GM12878 (cell line): ENCODE measurements at regions not wholly inside any gene's neighbourhood (a gene's known extent, or its start where the extent isn't known, plus 50 kb on each side); places are given as distances from the start of the nearest gene placed in this dataset.

Experiments used
- ATAC-seq: fragments of 200-7000 bp; cut with Tn5 transposase; 3 replicates; pipeline ENCODE4 v1.9.1; 2020; ENCODE audit warnings: mild to moderate bottlenecking, moderate library complexity
- BruUV-seq: library from RNA; stranded (reverse); fragments of 400-500 nt; replicated peaks from 2 replicates; lab custom pipeline; 2021; lab: Mats Ljungman, UMichigan
- CTCF ChIA-PET: fragments of 300-600 bp; sonication (Branson Sonifier 250); formaldehyde crosslinking; extraction: SDS; loops from one replicate; lab custom pipeline; 2021; ENCODE audit warnings: inconsistent platforms; lab: Yijun Ruan, JAX
- POLR2A ChIA-PET: fragments of 350-600 bp; formaldehyde crosslinking; extraction: SDS; loops from one replicate; lab custom pipeline; 2021; ENCODE audit warnings: inconsistent platforms; lab: Charles Lee
- RAD21 ChIA-PET: fragments of 300-600 bp; sonication (Branson Sonifier 250); formaldehyde crosslinking; loops from one replicate; lab custom pipeline; 2023; ENCODE audit warnings: antibody characterized with exemption; ENCODE audit not compliant: unreplicated experiment; lab: Charles Lee
- SMC1A ChIA-PET: fragments of 300-600 bp; sonication (Branson Sonifier 250); formaldehyde crosslinking; loops from one replicate; lab custom pipeline; 2023; ENCODE audit not compliant: unreplicated experiment, uncharacterized antibody; lab: Charles Lee
- DNase-seq: peaks from one replicate; pipeline ENCODE4 v3.0.0-alpha.2; 2011; ENCODE audit warnings: low read depth, low spot score
- FAIRE-seq: peaks from 3 replicates; lab custom pipeline; 2011; peaks lifted over from hg19 to GRCh38; lab: Jason Lieb, UNC
- H2AFZ ChIP-seq: 2 replicates; pipeline ENCODE4 v1.6.0; 2011; ENCODE audit warnings: low read depth, low read length, control low read depth; ENCODE audit not compliant: control insufficient read depth
- H3K27ac ChIP-seq: 2 replicates; pipeline ENCODE4 v1.5.1; 2011; ENCODE audit warnings: control low read depth; ENCODE audit not compliant: control insufficient read depth, insufficient read depth
- H3K27me3 ChIP-seq, 2 experiments: replicated peaks in 1 of 2; 2 replicates each; pipeline versions ENCODE4 v1.6.0 to v1.6.1; 2011; ENCODE audit warnings: low read length in 1 of 2; ENCODE audit not compliant: control insufficient read depth in 2 of 2, insufficient read depth in 2 of 2
- H3K36me3 ChIP-seq, 2 experiments: 2 replicates each; pipeline ENCODE4 v1.5.1; 2011; ENCODE audit warnings: low read length in 1 of 2; ENCODE audit not compliant: control insufficient read depth in 2 of 2, insufficient read depth in 2 of 2
- H3K4me1 ChIP-seq: 2 replicates; pipeline ENCODE4 v1.6.1; 2011; ENCODE audit warnings: mild to moderate bottlenecking, low read length, moderate library complexity, mixed read lengths; ENCODE audit not compliant: control insufficient read depth, insufficient read depth
- H3K4me2 ChIP-seq: 2 replicates; pipeline ENCODE4 v1.6.0; 2011; ENCODE audit warnings: control low read depth; ENCODE audit not compliant: control insufficient read depth, insufficient read depth
- H3K4me3 ChIP-seq: fragments of 200-600 bp; sonication (generic); 2 replicates; pipeline ENCODE4 v1.5.1; 2016
- H3K79me2 ChIP-seq: 2 replicates; pipeline ENCODE4 v1.6.0; 2011; ENCODE audit warnings: low read length; ENCODE audit not compliant: control insufficient read depth, insufficient read depth
- H3K9ac ChIP-seq: 2 replicates; pipeline ENCODE4 v1.8.0; 2011; ENCODE audit warnings: low read length, control low read depth, mixed read lengths; ENCODE audit not compliant: control insufficient read depth, insufficient read depth
- H3K9me3 ChIP-seq: replicated peaks from 3 replicates; pipeline ENCODE4 v1.5.1; 2011; ENCODE audit warnings: mild to moderate bottlenecking, low read length; ENCODE audit not compliant: control insufficient read depth, insufficient read depth
- H4K20me1 ChIP-seq: 2 replicates; pipeline ENCODE4 v1.6.0; 2011; ENCODE audit not compliant: control insufficient read depth, insufficient read depth
- BCL3 ChIP-seq: IDR thresholded peaks from 2 replicates; pipeline ENCODE4 v1.6.1; 2011; ENCODE audit warnings: borderline replicate concordance, low read depth, mild to moderate bottlenecking, moderate library complexity, low read length; ENCODE audit not compliant: insufficient read depth, poor library complexity, severe bottlenecking
- IRF4 ChIP-seq: IDR thresholded peaks from 2 replicates; pipeline ENCODE4 v1.6.1; 2011; ENCODE audit warnings: low read depth, low read length
- JUNB ChIP-seq: IDR thresholded peaks from 2 replicates; pipeline ENCODE4 v1.6.1; 2016; ENCODE audit warnings: antibody characterized with exemption, mild to moderate bottlenecking
- WGBS: methylation state at CpG from one replicate; pipeline ENCODE4 v1.1.6; 2016; ENCODE audit warnings: low lambda C conversion rate; ENCODE audit not compliant: insufficient replicate concordance, insufficient coverage; ENCODE audit errors: missing lambda C conversion rate; 5-methylcytosine and 5-hydroxymethylcytosine counted together
- in situ Hi-C: fragments of 300-500 bp; cut with MboI; formaldehyde crosslinking; loops from 9 replicates; pipeline ENCODE4 v1.14.3; 2018; ENCODE audit warnings: mixed read lengths
- intact Hi-C: fragments of 100-400 bp; cut with micrococcal nuclease; formaldehyde crosslinking; loops from one replicate; pipeline ENCODE4 v1.14.2; 2022; ENCODE audit not compliant: unreplicated experiment
- TF ChIP-seq, protein P1 (sequence below): fragments of 450-650 bp; IDR thresholded peaks from 2 replicates; pipeline ENCODE4 v1.6.1; 2017; ENCODE audit warnings: mild to moderate bottlenecking, moderate library complexity

DNA sequence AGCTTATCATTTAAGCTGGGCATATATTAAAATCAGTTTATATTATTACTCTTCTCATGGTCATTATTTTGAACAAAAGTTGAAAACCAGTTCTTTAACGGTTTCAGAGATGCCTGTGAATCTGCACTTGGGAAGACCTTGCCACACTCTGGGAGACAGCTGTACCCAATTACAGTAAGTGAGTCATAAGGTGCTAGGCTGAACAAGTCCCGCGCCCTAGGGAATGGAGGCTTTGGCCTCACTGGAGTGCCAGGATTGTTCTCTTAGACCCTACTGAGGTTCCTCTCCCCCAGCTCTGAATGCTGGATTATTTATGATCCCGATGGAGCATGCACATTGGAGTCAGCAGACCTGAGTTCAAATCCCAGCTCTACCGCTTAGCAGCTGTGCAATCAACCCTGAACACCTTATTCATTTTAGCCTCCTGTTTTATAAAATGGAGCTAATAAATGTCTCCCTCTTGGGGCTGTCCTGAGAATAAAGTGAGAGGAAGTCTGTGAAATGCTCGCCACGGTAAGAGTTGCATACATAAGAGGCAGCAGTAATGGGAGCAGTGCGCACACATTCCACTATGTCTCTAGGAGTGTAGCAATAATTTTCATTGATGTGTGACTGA, 266.2 kb downstream of the FOXD2 start:
- no peaks in the 10 kb centered on the region for H3K36me3 ChIP-seq
- in situ Hi-C loops (no loop called here), intact Hi-C loops (no loop called here)
- ChIA-PET SMC1A (interaction anchor here (0.6 to 1.0 kb wide), 2 partner anchors 22 to 353 kb away, joined by 3 read pairs; no protein-coding TSS in a partner anchor), POLR2A (no interaction called here), RAD21 (interaction anchor here (0.8 kb wide), 1 partner anchor 267 kb away, joined by 4 read pairs; the partner anchor contains the start of gene FOXD2)
- H4K20me1 ChIP-seq: no peaks in the 10 kb centered on the region
- no peak overlapping the region for H3K9ac ChIP-seq
- H3K27ac ChIP-seq: no peak overlapping the region
- peaks cover 9 to 12% of the 10 kb centered on the region in 2 experiments for H3K27me3 ChIP-seq
- H3K79me2 ChIP-seq: no peaks in the 10 kb centered on the region
- H3K9me3 ChIP-seq: no peaks in the 10 kb centered on the region
- no peak for DNase-seq
- no peak overlapping the region for H3K4me2 ChIP-seq
- H2AFZ ChIP-seq: no peak overlapping the region
- no peak for FAIRE-seq
- H3K4me3 ChIP-seq: no peak overlapping the region
- WGBS: 44% methylated on average over 8 of the region's 8 CpGs
- H3K4me1 ChIP-seq: no peaks in the 10 kb centered on the region
- no peak for ATAC-seq
- no peak for TF ChIP-seq IRF4
- TF ChIP-seq, protein P1, sequence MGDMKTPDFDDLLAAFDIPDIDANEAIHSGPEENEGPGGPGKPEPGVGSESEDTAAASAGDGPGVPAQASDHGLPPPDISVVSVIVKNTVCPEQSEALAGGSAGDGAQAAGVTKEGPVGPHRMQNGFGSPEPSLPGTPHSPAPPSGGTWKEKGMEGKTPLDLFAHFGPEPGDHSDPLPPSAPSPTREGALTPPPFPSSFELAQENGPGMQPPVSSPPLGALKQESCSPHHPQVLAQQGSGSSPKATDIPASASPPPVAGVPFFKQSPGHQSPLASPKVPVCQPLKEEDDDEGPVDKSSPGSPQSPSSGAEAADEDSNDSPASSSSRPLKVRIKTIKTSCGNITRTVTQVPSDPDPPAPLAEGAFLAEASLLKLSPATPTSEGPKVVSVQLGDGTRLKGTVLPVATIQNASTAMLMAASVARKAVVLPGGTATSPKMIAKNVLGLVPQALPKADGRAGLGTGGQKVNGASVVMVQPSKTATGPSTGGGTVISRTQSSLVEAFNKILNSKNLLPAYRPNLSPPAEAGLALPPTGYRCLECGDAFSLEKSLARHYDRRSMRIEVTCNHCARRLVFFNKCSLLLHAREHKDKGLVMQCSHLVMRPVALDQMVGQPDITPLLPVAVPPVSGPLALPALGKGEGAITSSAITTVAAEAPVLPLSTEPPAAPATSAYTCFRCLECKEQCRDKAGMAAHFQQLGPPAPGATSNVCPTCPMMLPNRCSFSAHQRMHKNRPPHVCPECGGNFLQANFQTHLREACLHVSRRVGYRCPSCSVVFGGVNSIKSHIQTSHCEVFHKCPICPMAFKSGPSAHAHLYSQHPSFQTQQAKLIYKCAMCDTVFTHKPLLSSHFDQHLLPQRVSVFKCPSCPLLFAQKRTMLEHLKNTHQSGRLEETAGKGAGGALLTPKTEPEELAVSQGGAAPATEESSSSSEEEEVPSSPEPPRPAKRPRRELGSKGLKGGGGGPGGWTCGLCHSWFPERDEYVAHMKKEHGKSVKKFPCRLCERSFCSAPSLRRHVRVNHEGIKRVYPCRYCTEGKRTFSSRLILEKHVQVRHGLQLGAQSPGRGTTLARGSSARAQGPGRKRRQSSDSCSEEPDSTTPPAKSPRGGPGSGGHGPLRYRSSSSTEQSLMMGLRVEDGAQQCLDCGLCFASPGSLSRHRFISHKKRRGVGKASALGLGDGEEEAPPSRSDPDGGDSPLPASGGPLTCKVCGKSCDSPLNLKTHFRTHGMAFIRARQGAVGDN: no peak
- TF ChIP-seq BCL3: peak; percentile 12
- TF ChIP-seq JUNB: no peak
- TF ChIP-seq, all 136 proteins: peak for 1
- CTCF ChIA-PET: interaction anchor here (1.0 to 2.7 kb wide), 5 partner anchors 11 to 315 kb away, joined by 3 to 9 read pairs (median 5); no protein-coding TSS in a partner anchor
- no TSS peak for BruUV-seq
